ENCODE measurements at regions not wholly inside any gene's neighbourhood (a gene's known extent, or its start where the extent isn't known, plus 50 kb on each side); places are given as distances from the start of the nearest gene placed in this dataset.

GRCh38 chr22:48711669-48712068 lies 1116.0 kb downstream of the BRD1 start:
- no peak overlapping the region for H3K4me3 ChIP-seq (ENCODE audit: low read length in 2 of 2)
- H3K9ac ChIP-seq (ENCODE audit: low read depth in 1 of 2, low read length in 2 of 2): no peak overlapping the region
- no peak overlapping the region for H3K27ac ChIP-seq (ENCODE audit: low read depth in 2 of 2, low read length in 2 of 2)
- H3K4me1 ChIP-seq (ENCODE audit: control insufficient read depth in 2 of 2, insufficient read depth in 2 of 2, low read length in 2 of 2): no peaks in the 10 kb centered on the region
- H3K27me3 ChIP-seq (ENCODE audit: control insufficient read depth in 2 of 2, insufficient read depth in 2 of 2, low read length in 2 of 2): no peaks in the 10 kb centered on the region
- no peaks in the 10 kb centered on the region for H3K9me3 ChIP-seq (ENCODE audit: control insufficient read depth in 2 of 2, low read length in 2 of 2)
- no peaks in the 10 kb centered on the region for H3K36me3 ChIP-seq (ENCODE audit: control insufficient read depth in 2 of 2, insufficient read depth in 2 of 2, low read length in 2 of 2)

GRCh38 chr22:48711031-48711431 lies 1116.6 kb downstream of the BRD1 start:
- Histone ChIP-seq H3K4me3 (ENCODE audit: low read length in 2 of 2) (no peak overlapping the region), H3K36me3 (ENCODE audit: control insufficient read depth in 2 of 2, insufficient read depth in 2 of 2, low read length in 2 of 2) (no peaks in the 10 kb centered on the region), H3K4me1 (ENCODE audit: control insufficient read depth in 2 of 2, insufficient read depth in 2 of 2, low read length in 2 of 2) (no peaks in the 10 kb centered on the region), H3K27ac (ENCODE audit: low read depth in 2 of 2, low read length in 2 of 2) (no peak overlapping the region), H3K27me3 (ENCODE audit: control insufficient read depth in 2 of 2, insufficient read depth in 2 of 2, low read length in 2 of 2) (no peaks in the 10 kb centered on the region), H3K9me3 (ENCODE audit: control insufficient read depth in 2 of 2, low read length in 2 of 2) (no peaks in the 10 kb centered on the region), H3K9ac (ENCODE audit: low read depth in 1 of 2, low read length in 2 of 2) (no peak overlapping the region)

DNA sequence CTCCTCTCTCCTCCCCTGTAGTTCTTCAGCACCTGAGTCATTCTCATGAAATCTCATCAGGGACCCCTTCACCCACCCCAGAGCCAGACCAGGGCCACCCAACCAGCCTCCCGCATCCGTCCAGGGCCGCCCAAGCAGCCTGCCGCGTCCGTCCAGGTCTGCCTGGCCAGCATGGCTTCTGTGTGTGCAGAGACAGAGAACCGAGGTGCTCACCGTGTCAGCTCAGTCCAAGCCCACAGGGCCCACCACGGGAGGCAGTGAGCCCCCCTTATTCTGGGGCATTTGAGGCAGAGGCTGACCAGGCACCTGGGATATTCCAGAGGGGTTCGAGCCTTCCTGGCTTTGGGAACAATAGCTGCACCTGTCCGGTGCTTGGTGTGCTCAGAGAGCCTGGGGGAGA lies 1117.3 kb downstream of the BRD1 start:
- H3K9ac ChIP-seq (ENCODE audit: low read depth in 1 of 2, low read length in 2 of 2): no peak overlapping the region
- no peaks in the 10 kb centered on the region for H3K9me3 ChIP-seq (ENCODE audit: control insufficient read depth in 2 of 2, low read length in 2 of 2)
- no peak overlapping the region for H3K4me3 ChIP-seq (ENCODE audit: low read length in 2 of 2)
- no peak overlapping the region for H3K27ac ChIP-seq (ENCODE audit: low read depth in 2 of 2, low read length in 2 of 2)
- no peaks in the 10 kb centered on the region for H3K4me1 ChIP-seq (ENCODE audit: control insufficient read depth in 2 of 2, insufficient read depth in 2 of 2, low read length in 2 of 2)
- H3K36me3 ChIP-seq (ENCODE audit: control insufficient read depth in 2 of 2, insufficient read depth in 2 of 2, low read length in 2 of 2): no peaks in the 10 kb centered on the region
- H3K27me3 ChIP-seq (ENCODE audit: control insufficient read depth in 2 of 2, insufficient read depth in 2 of 2, low read length in 2 of 2): no peaks in the 10 kb centered on the region

- Histone ChIP-seq H3K4me3 (ENCODE audit: low read length in 2 of 2) (no peak overlapping the region), H3K27me3 (ENCODE audit: control insufficient read depth in 2 of 2, insufficient read depth in 2 of 2, low read length in 2 of 2) (no peaks in the 10 kb centered on the region), H3K4me1 (ENCODE audit: control insufficient read depth in 2 of 2, insufficient read depth in 2 of 2, low read length in 2 of 2) (no peaks in the 10 kb centered on the region), H3K36me3 (ENCODE audit: control insufficient read depth in 2 of 2, insufficient read depth in 2 of 2, low read length in 2 of 2) (no peaks in the 10 kb centered on the region), H3K9ac (ENCODE audit: low read depth in 1 of 2, low read length in 2 of 2) (no peak overlapping the region), H3K27ac (ENCODE audit: low read depth in 2 of 2, low read length in 2 of 2) (no peak overlapping the region), H3K9me3 (ENCODE audit: control insufficient read depth in 2 of 2, low read length in 2 of 2) (no peaks in the 10 kb centered on the region)
These were observed 1117.7 kb downstream of the BRD1 start for GRCh38 chr22:48709976-48710375.

- no peaks in the 10 kb centered on the region for H3K9me3 ChIP-seq (ENCODE audit: control insufficient read depth in 2 of 2, low read length in 2 of 2)
- no peaks in the 10 kb centered on the region for H3K4me1 ChIP-seq (ENCODE audit: control insufficient read depth in 2 of 2, insufficient read depth in 2 of 2, low read length in 2 of 2)
- H3K27me3 ChIP-seq (ENCODE audit: control insufficient read depth in 2 of 2, insufficient read depth in 2 of 2, low read length in 2 of 2): no peaks in the 10 kb centered on the region
- no peak overlapping the region for H3K4me3 ChIP-seq (ENCODE audit: low read length in 2 of 2)
- no peak overlapping the region for H3K9ac ChIP-seq (ENCODE audit: low read depth in 1 of 2, low read length in 2 of 2)
- H3K36me3 ChIP-seq (ENCODE audit: control insufficient read depth in 2 of 2, insufficient read depth in 2 of 2, low read length in 2 of 2): no peaks in the 10 kb centered on the region
- H3K27ac ChIP-seq (ENCODE audit: low read depth in 2 of 2, low read length in 2 of 2): no peak overlapping the region
These were observed 1118.2 kb downstream of the BRD1 start for GRCh38 chr22:48709453-48709852.

GRCh38 chr22:48708558-48709245 lies 1119.0 kb downstream of the BRD1 start:
- Histone ChIP-seq H3K9ac (ENCODE audit: low read depth in 1 of 2, low read length in 2 of 2) (no peak overlapping the region), H3K27ac (ENCODE audit: low read depth in 2 of 2, low read length in 2 of 2) (no peak overlapping the region), H3K9me3 (ENCODE audit: control insufficient read depth in 2 of 2, low read length in 2 of 2) (no peaks in the 10 kb centered on the region), H3K4me1 (ENCODE audit: control insufficient read depth in 2 of 2, insufficient read depth in 2 of 2, low read length in 2 of 2) (no peaks in the 10 kb centered on the region), H3K4me3 (ENCODE audit: low read length in 2 of 2) (no peak overlapping the region), H3K27me3 (ENCODE audit: control insufficient read depth in 2 of 2, insufficient read depth in 2 of 2, low read length in 2 of 2) (no peaks in the 10 kb centered on the region), H3K36me3 (ENCODE audit: control insufficient read depth in 2 of 2, insufficient read depth in 2 of 2, low read length in 2 of 2) (no peaks in the 10 kb centered on the region)

GRCh38 chr22:48707763-48708557 lies 1119.7 kb downstream of the BRD1 start:
- Histone ChIP-seq H3K36me3 (ENCODE audit: control insufficient read depth in 2 of 2, insufficient read depth in 2 of 2, low read length in 2 of 2) (no peaks in the 10 kb centered on the region), H3K4me1 (ENCODE audit: control insufficient read depth in 2 of 2, insufficient read depth in 2 of 2, low read length in 2 of 2) (no peaks in the 10 kb centered on the region), H3K4me3 (ENCODE audit: low read length in 2 of 2) (no peak overlapping the region), H3K27me3 (ENCODE audit: control insufficient read depth in 2 of 2, insufficient read depth in 2 of 2, low read length in 2 of 2) (no peaks in the 10 kb centered on the region), H3K9me3 (ENCODE audit: control insufficient read depth in 2 of 2, low read length in 2 of 2) (no peaks in the 10 kb centered on the region), H3K27ac (ENCODE audit: low read depth in 2 of 2, low read length in 2 of 2) (no peak overlapping the region), H3K9ac (ENCODE audit: low read depth in 1 of 2, low read length in 2 of 2) (no peak overlapping the region)

- Histone ChIP-seq H3K9me3 (ENCODE audit: control insufficient read depth in 2 of 2, low read length in 2 of 2) (no peaks in the 10 kb centered on the region), H3K27ac (ENCODE audit: low read depth in 2 of 2, low read length in 2 of 2) (no peak overlapping the region), H3K4me3 (ENCODE audit: low read length in 2 of 2) (no peak overlapping the region), H3K27me3 (ENCODE audit: control insufficient read depth in 2 of 2, insufficient read depth in 2 of 2, low read length in 2 of 2) (no peaks in the 10 kb centered on the region), H3K4me1 (ENCODE audit: control insufficient read depth in 2 of 2, insufficient read depth in 2 of 2, low read length in 2 of 2) (no peaks in the 10 kb centered on the region), H3K36me3 (ENCODE audit: control insufficient read depth in 2 of 2, insufficient read depth in 2 of 2, low read length in 2 of 2) (no peaks in the 10 kb centered on the region), H3K9ac (ENCODE audit: low read depth in 1 of 2, low read length in 2 of 2) (no peak overlapping the region)
These were observed 1120.5 kb downstream of the BRD1 start for GRCh38 chr22:48706934-48707762.

DNA sequence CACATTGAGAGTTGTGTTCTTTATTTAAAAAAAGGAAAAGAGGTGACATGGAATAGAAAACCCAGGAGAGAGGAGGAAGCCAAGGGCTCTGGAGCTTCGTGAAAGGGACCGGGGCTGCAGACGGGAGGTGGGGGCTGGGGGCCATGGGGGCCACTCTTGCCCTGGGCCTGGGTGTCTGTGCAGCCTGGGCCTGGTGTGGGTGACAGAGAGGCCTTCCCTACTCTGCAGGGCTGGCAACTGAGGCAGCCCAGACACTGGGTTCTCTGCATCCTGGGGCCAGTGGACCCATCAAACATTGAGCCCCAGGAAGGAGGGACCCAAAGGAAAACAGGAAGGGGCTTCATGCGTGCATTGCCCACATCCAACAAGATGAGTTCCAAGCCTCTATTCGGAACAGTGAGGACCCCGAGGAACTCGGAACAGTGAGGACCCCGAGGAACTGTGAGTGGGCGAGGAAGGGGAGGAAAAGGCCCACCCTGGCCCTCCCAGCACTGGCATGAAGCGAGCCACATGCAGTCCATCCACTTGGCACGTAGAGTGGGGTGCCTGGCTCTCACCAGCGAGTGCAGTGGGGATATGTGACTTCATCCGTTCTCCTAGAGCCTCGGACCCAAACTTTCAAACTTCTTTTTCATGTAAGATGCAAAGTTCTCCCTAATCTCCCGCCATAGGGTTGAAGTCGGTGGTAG lies 1121.6 kb downstream of the BRD1 start:
- Histone ChIP-seq H3K9ac (ENCODE audit: low read depth in 1 of 2, low read length in 2 of 2) (no peak overlapping the region), H3K36me3 (ENCODE audit: control insufficient read depth in 2 of 2, insufficient read depth in 2 of 2, low read length in 2 of 2) (no peaks in the 10 kb centered on the region), H3K27me3 (ENCODE audit: control insufficient read depth in 2 of 2, insufficient read depth in 2 of 2, low read length in 2 of 2) (no peaks in the 10 kb centered on the region), H3K27ac (ENCODE audit: low read depth in 2 of 2, low read length in 2 of 2) (no peak overlapping the region), H3K4me1 (ENCODE audit: control insufficient read depth in 2 of 2, insufficient read depth in 2 of 2, low read length in 2 of 2) (no peaks in the 10 kb centered on the region), H3K4me3 (ENCODE audit: low read length in 2 of 2) (no peak overlapping the region), H3K9me3 (ENCODE audit: control insufficient read depth in 2 of 2, low read length in 2 of 2) (no peaks in the 10 kb centered on the region)
